IMR-90 (cell line): ENCODE measurements at regions not wholly inside any gene's neighbourhood (a gene's known extent, or its start where the extent isn't known, plus 50 kb on each side); places are given as distances from the start of the nearest gene placed in this dataset.

Experiments
- BHLHE40 ChIP-seq: fragments of 150-350 bp; IDR thresholded peaks from 2 replicates; pipeline ENCODE4 v1.6.1; 2016; ENCODE audit warnings: mild to moderate bottlenecking, low read depth, low read length
- CHD1 ChIP-seq: IDR thresholded peaks from 2 replicates; pipeline ENCODE4 v1.6.1; 2012; ENCODE audit warnings: low read depth, low read length, improper control_type of control experiment
- CTCF ChIP-seq: conservative IDR thresholded peaks from 2 replicates; pipeline ENCODE4 v1.5.1; 2012; ENCODE audit warnings: mild to moderate bottlenecking, low read depth, low read length, improper control_type of control experiment
- FOS ChIP-seq: fragments of 150-350 bp; IDR thresholded peaks from 2 replicates; pipeline ENCODE4 v1.6.1; 2016; ENCODE audit warnings: low read depth, low read length
- SMC3 ChIP-seq: fragments of 150-350 bp; IDR thresholded peaks from 2 replicates; pipeline ENCODE4 v1.6.1; 2016; ENCODE audit warnings: low read depth, mild to moderate bottlenecking, antibody characterized with exemption, low read length, moderate library complexity

DNA sequence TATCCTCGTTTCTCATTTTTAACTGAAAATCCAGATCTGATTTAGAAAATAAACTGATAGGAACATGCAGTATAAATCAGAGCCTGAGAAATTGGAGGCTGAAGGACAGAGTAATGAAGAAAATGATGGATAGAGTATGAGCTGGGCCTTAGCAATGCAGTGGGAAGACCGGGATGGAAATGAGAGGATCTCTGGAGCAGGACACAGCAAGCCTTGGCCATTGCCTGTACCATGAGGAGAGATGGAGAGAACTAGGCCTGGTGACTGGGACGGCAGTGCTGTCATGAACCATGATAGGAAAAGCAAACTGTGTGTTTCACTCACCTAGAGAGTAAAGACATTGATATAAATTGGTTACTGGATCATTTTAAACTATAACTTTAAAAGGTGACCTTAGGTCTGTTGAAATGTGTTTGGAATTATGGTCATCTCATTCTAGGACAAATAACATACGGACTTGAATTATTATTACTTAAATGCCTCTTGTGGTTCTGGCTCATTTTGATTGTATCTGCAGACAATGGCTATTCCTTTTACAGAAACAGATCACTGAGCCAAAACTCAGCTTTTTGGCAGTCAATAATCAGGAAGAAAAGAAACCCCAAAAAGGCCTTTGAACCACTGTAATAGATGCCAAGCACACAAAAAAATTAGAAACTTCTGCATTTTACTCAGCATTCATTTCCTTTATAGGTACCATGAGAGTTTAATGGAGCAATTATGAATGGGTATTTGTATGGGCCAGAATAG, 251.9 kb upstream of the PRKD1 start:
- TF ChIP-seq BHLHE40, result no peak
- TF ChIP-seq SMC3, result no peak
- TF ChIP-seq CHD1, result no peak
- TF ChIP-seq FOS, result no peak
- TF ChIP-seq CTCF, result no peak
